ENCODE measurements at regions not wholly inside any gene's neighbourhood (a gene's known extent, or its start where the extent isn't known, plus 50 kb on each side); places are given as distances from the start of the nearest gene placed in this dataset.

DNA sequence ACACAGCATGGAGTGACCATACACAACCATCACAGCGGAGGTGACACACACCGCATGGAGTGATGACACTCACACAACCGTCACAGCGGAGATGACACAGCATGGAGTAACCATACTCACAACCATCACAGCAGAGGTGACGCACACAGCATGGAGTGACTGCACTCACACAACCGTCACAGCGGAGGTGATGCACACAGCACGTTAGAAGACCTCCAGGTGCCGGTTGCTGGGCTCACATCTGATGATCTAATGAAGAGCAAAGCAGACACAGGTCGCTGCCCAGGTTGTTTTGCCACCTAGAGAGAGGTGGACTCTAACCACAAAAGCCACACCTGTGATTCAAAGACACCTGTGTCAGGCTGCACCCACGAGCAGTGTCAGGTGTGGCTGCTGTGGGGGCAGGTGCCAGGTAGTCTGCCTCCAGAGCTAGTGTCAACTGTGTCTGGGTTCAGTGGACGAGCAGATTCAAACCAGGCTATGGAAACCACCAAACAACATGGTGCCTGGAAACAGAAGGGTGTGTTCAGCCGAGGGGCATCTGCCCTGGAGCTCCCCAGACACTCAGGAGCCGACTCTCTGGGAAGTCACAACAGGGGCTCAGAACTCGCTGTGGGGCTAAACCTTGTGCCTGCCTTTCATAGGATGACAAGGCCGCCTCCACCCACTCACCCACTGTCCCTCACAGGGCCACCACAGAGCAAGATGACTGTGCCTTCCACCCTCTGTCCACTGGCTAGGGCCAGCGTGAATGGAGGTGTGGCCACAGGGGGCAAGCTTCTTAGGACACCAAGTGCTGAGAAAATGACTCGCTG is 608.2 kb downstream of the TBC1D22A start:
- no peak for ATAC-seq
- no peaks in the 10 kb centered on the region for H3K27me3 ChIP-seq (ENCODE audit: control insufficient read depth, insufficient read depth, low read length)
- H3K27ac ChIP-seq (ENCODE audit: low read length): no peak overlapping the region
- no TSS peak for BruUV-seq (replicated peaks)
- H3K4me1 ChIP-seq (ENCODE audit: control insufficient read depth, insufficient read depth, low read length): no peaks in the 10 kb centered on the region
- DNase-seq (ENCODE audit: low read depth, low spot score): no peak
- no peak overlapping the region for H3K4me3 ChIP-seq (ENCODE audit: low read depth in 2 of 2, low read length in 2 of 2)
- POLR2A ChIA-PET: no interaction called here
- CTCF ChIA-PET: no interaction called here
- in situ Hi-C loops (cut with HindIII; ENCODE audit: low pct_unique_long_range_greater_than_20kb, low sequenced_read_pairs): no loop called here
- TF ChIP-seq, protein P1, sequence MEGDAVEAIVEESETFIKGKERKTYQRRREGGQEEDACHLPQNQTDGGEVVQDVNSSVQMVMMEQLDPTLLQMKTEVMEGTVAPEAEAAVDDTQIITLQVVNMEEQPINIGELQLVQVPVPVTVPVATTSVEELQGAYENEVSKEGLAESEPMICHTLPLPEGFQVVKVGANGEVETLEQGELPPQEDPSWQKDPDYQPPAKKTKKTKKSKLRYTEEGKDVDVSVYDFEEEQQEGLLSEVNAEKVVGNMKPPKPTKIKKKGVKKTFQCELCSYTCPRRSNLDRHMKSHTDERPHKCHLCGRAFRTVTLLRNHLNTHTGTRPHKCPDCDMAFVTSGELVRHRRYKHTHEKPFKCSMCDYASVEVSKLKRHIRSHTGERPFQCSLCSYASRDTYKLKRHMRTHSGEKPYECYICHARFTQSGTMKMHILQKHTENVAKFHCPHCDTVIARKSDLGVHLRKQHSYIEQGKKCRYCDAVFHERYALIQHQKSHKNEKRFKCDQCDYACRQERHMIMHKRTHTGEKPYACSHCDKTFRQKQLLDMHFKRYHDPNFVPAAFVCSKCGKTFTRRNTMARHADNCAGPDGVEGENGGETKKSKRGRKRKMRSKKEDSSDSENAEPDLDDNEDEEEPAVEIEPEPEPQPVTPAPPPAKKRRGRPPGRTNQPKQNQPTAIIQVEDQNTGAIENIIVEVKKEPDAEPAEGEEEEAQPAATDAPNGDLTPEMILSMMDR (IDR thresholded peaks at IDR 0.05): no peak
- TF ChIP-seq TCF7L2 (IDR thresholded peaks at IDR 0.05; ENCODE audit: low read depth, low read length): no peak
- no peak for TF ChIP-seq POLR2AphosphoS5 (IDR thresholded peaks at IDR 0.05; ENCODE audit: low read depth, low read length)
- TF ChIP-seq SIN3A (IDR thresholded peaks at IDR 0.05; ENCODE audit: borderline replicate concordance, insufficient read depth, low read depth, low read length): no peak
- TF ChIP-seq REST (IDR thresholded peaks at IDR 0.05; ENCODE audit: insufficient read depth in 1 of 2, low read depth in 2 of 2, low read length in 1 of 2): no peak
- no peaks in the 10 kb centered on the region for H3K9me3 ChIP-seq (ENCODE audit: control insufficient read depth, insufficient read depth, low read depth, low read length)
- intact Hi-C loops (cut with micrococcal nuclease; ENCODE audit: unreplicated experiment): no loop called here
- no peaks in the 10 kb centered on the region for H3K36me3 ChIP-seq (ENCODE audit: control insufficient read depth, insufficient read depth, low read length)

DNA sequence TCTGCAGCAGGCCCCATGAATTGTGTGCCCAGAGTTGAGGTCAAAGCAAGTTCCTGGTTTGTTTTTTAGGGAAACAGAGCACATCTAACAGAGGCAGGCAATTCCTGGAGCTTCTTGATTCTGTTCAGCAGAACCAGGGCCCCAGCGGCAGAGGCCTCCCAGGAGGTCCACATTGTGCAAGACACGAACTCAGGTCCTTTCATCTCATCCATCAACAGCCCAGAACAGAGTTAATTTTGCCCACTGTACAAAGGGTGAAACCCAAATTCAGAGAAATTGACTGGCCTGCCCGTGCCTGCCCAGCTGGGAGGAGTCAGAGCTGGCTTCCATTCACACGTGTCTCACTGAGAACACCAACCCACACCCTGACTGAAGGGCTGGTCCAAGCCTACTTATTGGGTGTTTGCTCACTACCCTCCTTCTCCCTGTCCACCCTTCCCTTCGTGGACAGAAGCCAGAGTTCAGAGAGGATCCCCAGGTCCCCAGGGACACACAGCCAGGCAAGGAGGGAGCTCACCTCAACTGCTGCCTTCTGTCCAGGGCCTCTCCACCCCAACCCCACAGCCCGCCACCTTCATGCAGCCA is 607.1 kb downstream of the TBC1D22A start:
- Histone ChIP-seq H3K27ac (ENCODE audit: low read length) (no peak overlapping the region), H3K4me1 (ENCODE audit: control insufficient read depth, insufficient read depth, low read length) (no peaks in the 10 kb centered on the region), H3K9me3 (ENCODE audit: control insufficient read depth, insufficient read depth, low read depth, low read length) (no peaks in the 10 kb centered on the region), H3K27me3 (ENCODE audit: control insufficient read depth, insufficient read depth, low read length) (no peaks in the 10 kb centered on the region), H3K36me3 (ENCODE audit: control insufficient read depth, insufficient read depth, low read length) (no peaks in the 10 kb centered on the region), H3K4me3 (ENCODE audit: low read depth in 2 of 2, low read length in 2 of 2) (no peak overlapping the region)
- intact Hi-C loops (cut with micrococcal nuclease; ENCODE audit: unreplicated experiment): no loop called here
- DNase-seq (ENCODE audit: low read depth, low spot score) (no peak), ATAC-seq (no peak)
- ChIA-PET POLR2A (no interaction called here), CTCF (no interaction called here)
- in situ Hi-C loops (cut with HindIII; ENCODE audit: low pct_unique_long_range_greater_than_20kb, low sequenced_read_pairs): no loop called here
- BruUV-seq (replicated peaks): no TSS peak
- TF ChIP-seq, protein P1 (IDR thresholded peaks at IDR 0.05): no peak
- no peak for TF ChIP-seq TCF7L2 (IDR thresholded peaks at IDR 0.05; ENCODE audit: low read depth, low read length)
- TF ChIP-seq POLR2AphosphoS5 (IDR thresholded peaks at IDR 0.05; ENCODE audit: low read depth, low read length): no peak
- TF ChIP-seq SIN3A (IDR thresholded peaks at IDR 0.05; ENCODE audit: borderline replicate concordance, insufficient read depth, low read depth, low read length): no peak

Measured in Panc1 (cell line).